ENCODE measurements at regions not wholly inside any gene's neighbourhood (a gene's known extent, or its start where the extent isn't known, plus 50 kb on each side); places are given as distances from the start of the nearest gene placed in this dataset.
A peak's percentile ranks its signal among the peaks of the same experiment; 100 is the strongest.

GRCh38 chr6:141307309-141307998 lies 825.3 kb upstream of the GJE1 start:
- DNase-seq, result no peak

- DNase-seq, result no peak
These were observed 828.8 kb upstream of the GJE1 start for GRCh38 chr6:141303907-141304306.

DNA sequence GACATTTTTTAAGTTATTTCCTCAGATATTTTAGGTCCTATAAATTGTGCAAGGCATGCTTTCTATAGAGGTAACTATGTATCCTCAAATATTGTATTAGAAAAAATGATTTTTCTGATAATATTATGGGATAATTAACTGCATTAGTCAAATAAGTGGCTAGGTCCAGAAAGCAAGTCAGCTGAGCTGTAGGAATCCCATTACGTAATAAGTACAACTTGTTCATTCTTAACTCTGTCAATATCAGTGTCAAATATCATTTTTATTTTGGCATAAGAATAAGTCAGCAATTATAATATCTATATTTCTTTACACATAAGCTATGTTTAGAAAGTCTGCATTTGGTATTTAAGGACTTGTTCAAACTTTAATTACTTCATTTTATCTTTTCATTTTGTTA lies 830.9 kb upstream of the GJE1 start:
- no peak for DNase-seq

DNA sequence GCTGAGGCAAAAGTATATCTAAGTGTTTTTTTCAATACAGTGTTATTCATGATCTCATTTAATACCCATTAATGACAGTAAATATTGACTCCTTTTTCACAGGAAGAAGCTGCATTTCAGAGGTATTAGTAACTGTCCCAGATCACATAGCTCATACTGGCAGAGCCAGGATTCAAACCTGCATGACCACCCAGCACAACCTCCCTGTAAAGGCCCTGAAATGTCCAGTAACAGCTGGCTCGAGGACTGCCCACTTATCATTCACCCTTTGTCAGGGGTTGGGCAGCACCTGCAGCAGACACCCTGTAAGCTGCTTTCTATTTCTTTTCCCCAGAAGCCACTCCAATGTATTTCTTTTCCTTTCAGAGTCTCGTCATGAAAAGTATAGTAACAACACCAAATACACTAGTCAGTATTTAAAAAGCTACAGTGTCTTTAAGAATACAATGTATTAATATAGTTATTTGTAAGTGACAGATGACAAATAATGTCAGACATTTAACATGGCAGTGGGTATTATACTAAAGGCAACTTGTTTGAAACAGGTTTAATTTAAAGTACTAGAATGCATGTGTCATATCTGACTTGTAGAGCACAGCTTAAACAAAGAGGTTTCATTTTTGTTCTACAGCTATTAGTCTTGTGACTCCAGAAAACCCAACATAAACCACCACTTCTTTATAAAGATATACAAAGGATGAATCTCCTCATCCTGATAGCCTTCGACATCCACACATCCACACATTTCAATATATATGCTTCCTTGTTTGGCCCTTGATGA lies 841.6 kb upstream of the GJE1 start:
- DNase-seq, result no peak

- DNase-seq, result no peak
These were observed 843.8 kb upstream of the GJE1 start for GRCh38 chr6:141288947-141289346.

GRCh38 chr6:141282263-141282662 lies 850.5 kb upstream of the GJE1 start:
- DNase-seq, result no peak

DNA sequence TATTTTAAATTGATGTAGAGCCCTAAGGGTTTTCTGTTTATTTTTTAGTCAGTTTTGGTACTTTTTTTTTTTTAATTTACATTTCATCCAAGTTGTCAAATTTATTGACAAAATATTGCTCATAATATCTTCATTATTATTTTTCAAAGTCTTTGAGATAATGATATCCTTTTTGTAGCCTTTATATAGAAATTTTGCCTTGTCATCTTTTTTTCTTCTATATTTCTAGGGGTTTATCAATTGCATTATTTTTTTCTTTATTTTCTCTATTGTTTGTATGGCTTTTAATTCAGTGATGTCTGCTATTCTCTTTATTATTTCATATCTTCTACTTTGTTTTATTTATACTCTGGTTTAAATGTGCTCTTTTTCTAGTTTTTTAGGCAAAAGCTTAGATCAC lies 863.0 kb upstream of the GJE1 start:
- DNase-seq, result no peak

DNA sequence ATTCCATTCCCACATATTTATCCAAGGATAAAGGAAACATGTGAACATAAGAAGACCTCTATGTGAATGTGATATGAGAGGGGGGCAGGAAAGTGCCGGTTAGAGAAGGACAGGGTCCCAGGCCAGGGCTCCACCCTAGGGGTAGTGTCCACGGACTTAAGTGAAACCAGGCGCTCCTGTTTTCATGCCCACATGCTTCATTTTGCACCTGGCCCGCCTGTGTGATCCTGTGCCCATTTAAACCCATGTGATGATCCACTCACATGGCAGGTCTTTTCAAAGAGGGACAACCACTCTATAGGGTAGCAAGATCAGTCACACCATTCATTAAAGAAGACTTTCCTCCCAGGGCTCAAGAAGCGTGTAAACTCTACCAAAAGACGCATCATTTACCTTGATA lies 865.3 kb upstream of the GJE1 start:
- no peak for DNase-seq

DNA sequence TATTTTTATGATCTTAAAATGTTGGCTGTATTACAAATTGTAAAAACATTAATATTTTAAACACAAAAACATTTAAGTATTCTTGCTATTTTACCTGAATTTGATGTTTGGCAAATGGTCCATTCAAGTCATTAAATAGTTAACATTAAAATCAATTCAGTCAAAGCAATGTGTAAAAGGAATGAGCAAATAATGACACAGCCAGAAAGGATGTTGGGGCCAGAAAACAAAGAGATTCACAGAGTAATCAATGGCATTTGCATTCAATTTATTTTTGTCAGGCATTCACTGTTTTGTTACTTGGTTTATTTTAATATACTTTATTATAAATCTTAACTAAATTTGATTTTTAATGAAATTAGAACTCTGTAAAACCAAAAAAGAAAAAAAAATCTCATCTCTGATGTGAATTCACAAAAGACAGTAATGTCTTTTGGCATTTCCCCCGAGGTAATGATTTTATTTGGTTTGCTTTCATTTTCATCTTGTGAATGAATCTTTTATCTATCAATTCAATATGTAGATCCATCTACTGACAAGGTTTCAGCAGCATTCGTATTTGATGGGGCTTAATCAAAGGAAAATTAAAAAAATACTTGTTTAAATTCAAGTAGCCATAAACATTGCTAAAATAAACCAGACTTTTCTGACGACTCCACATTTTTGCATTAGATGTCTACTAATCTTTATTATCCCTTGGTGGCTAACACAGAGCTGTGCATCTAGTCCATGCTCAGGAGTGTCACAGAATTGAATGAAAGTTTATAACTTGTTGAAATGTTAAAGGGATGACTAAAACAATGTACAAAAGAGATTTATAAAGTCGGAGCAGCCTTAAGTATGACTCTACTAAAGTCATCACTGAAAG lies 866.7 kb upstream of the GJE1 start:
- DNase-seq, result no peak

- no peak for DNase-seq
These were observed 868.6 kb upstream of the GJE1 start for GRCh38 chr6:141264101-141264500.

DNA sequence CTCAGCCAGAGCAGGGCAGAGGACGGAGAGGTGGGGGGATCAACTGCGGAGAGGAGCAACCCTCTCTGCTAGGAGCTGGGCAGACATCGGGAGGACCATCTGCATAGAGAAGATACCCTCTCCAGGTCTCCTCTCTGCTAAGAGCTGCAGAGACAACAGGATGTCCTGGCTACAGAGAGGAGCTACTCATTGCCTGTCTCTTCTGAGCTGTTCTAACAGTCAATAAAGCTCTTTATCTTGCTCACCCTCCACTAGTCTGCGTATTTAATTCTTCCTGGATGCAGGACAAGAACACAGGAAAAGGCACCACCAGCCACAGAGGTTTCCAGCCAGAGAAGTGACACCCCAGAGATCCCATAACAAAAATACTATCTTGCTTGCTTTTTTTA lies 871.1 kb upstream of the GJE1 start:
- no peak for DNase-seq

- no peak for DNase-seq
These were observed 871.6 kb upstream of the GJE1 start for GRCh38 chr6:141261016-141261671.

GRCh38 chr6:141260627-141261015 lies 872.1 kb upstream of the GJE1 start:
- no peak for DNase-seq

GRCh38 chr6:141259807-141260206 lies 872.9 kb upstream of the GJE1 start:
- peak; percentile 21 for DNase-seq

GRCh38 chr6:141259091-141259490 lies 873.6 kb upstream of the GJE1 start:
- DNase-seq, result no peak

DNA sequence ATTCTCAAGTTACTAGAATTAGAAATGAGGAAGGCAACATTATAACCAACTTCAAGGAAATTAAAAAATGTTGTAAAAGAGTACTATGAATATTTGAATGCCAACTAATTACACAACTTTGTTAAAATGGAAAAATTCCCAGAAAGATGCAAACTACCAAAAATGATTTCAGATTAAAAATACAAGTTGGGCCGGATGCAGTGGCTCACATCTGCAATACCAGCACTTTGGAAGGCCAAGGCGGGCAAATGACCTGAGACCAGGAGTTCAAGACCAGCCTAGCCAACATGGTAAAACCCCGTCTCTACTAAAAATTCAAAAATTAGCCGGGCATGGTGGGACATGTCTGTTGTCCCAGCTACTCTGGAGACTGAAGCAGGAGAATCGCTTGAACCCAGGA lies 874.2 kb upstream of the GJE1 start:
- DNase-seq, result no peak

DNA sequence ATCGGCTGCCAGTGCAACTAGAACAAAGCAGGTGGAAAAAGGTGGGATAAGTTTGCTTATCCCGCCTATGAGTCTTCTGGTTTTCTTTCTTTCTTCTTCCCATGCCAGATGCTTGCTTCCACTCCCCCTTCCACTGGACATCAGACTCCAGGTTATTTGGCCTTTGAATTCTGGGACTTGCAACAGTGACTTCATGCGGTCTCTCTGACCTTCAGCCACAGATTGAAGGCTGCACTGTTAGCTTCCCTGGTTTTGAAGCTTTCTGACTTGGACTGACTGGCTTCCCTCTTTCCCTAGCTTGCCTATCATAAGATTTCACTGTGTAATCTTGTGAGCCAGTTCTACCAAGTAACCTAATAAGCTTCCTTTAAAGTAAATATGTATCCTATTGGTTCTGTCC lies 878.4 kb upstream of the GJE1 start:
- no peak for DNase-seq

- DNase-seq, result peak; percentile 31
These were observed 879.7 kb upstream of the GJE1 start for GRCh38 chr6:141252828-141253608.

DNA sequence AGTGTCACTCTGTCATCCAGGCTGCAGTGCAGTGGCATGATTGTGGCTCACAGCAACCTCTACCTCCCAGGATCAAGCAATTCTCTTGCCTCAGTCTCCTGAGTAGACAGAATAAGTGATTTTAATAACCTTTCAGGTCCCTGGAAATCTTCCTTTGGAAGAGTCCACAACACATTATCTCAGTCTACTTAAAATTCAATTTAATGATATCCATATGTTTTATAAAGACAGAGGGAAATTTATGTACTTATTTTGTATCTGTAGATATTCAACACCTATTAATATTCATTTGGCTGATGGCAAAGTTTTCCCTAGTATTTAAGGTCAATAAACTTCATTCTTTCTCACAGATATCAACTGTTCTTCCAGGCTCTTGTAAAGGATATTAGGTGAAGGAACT lies 881.4 kb upstream of the GJE1 start:
- no peak for DNase-seq

DNA sequence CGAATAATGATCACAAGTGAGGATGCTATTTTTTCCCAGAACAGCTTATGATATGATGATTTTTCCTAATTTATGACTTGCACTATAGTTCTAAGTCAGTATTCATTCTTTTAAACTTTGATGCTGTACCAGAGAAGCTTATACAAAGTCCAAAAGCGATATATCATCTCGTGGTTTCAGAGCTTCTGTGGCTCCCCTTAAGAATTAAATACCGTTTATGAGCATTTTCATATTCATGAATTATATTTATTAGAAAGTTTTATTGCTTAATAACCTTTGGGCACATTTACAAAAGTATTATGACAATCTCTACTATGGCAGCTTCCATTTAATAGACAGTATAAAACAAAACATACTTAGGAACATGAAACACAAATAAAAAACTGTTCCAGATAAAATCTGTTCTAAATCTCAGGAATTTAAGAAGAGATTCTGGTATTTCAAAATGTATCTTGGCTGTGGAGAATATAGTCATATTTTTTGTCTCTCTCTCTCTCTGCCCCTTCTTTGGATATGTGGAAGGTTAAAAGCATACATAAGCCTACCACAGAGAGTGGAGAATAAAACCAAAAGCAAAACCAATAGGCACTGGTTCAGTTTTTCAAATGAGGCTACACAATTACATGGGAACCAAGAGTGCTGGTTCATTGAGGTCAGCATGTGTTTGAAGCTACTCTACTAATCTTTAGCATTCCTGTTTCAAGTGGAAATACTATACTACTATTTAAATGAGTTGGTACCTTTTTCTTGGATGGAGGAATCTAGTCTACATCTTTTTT lies 884.5 kb upstream of the GJE1 start:
- no peak for DNase-seq

DNA sequence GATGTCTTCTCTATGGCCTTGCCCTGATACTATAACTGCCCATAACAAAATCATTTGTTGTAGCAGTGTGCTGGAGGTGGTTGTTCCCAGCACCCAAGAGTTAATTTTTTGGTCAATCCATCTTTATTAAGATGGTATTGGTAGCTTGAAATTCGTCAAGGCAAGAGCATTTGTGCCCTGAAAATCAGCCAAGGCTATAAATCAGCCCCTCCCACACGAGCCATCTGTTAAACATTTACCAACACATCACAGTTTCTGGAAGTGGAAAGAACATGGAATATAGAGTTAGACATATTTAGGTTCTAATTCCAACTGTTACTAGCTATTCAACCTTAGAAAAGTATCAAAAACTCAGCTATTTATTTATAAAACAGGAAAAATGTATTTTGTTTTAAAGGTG lies 888.4 kb upstream of the GJE1 start:
- no peak for DNase-seq

Measured in tongue (tissue), 1 donor.